HG03469 (cell line): ENCODE measurements at regions not wholly inside any gene's neighbourhood (a gene's known extent, or its start where the extent isn't known, plus 50 kb on each side); places are given as distances from the start of the nearest gene placed in this dataset.
"Not testable (repeated sequence)": the region's sequence is repeated elsewhere in the genome, so short reads cannot be mapped to it uniquely, and the experiment has no call there.

Experiments
- ATAC-seq: cut with Tn5 transposase; IDR thresholded peaks from one replicate; pipeline ENCODE4 v1.9.1; 2021; ENCODE audit warnings: mild to moderate bottlenecking, moderate library complexity, moderate number of reproducible peaks; ENCODE audit not compliant: unreplicated experiment

DNA sequence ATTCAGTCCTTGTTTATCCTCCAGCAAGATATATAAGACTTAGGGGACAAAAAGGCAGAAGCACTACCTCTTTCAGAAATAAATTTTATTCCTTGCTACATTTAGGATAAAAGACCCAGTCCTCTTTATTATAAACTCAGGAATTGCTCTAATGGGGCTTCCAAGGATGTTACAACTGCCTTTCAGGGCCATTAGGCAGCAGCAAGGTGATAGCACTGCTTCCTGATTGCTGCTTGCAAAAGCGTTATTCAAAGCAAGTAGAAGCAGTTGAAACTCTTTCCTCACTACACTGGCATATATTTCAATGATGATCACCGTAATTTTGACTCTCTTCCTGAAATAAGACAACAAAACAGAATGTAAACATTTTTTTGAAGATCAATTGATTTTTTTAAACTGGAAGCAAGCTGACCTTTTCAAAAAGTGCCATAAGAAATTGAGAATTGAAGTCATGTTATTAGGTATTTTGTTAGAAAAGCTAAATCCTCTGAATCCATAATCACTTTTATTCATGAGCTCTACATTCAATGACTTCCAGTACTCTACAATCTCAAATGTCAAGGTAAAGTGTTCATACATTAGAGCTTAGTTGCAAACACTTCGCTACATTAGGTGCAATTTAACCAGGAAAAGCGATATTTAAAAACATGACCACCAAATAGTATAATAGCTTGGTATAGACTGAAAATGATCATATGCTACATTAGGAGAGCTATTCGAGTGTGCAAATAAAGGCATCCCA is 233.4 kb upstream of the SYT10 start:
- no peak for ATAC-seq

DNA sequence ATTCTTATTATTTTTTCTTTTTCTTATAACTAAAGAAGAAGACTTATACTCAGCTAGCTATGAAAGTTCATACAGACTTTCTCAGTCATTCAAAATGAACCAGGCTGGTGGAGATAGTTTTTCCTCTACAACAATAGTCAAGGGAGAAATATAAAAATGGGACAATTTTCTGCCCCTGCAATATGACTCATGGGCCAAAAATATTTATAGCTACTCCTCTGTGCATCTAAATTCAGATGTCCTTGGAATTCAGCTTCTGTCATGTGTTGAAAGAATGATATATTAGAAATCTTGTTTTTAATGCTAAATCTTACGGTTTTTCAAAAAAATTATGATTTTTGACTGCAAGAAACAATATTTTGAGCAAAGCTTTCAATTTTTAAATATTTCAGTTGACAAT is 237.2 kb upstream of the SYT10 start:
- no peak for ATAC-seq

DNA sequence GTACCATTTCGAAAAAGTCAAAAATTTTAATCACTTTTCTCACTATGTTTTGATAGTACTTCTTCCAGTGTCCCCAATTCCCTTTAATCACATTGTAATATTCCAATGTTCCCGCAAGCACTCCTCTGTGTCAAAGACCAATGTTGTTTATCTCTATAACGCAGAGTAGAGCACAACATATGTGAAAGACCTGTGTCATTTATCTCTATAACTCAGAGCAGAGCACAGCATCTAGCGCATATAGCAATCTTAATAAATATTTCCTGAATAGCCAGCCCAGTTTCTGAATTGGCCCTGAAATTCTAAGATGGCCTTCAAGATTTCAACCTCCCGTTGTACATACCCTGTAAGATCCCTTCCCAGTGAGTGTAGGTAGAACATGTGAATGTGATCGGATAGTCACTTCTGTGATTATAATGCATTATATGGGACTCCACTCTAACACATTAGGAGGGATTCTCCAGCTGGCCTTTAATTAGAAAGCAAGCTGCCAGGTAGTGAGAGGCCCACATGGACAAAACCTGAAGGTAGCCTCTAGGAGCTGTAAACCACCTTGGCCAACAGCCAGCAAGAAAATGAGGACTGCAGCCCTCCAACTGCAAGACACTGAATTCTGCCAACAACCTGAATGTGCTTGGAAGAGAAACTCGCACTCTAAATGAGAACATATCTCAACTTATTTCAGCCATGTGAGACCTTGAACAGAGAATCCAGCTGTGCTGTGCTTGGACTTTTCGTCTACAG is 238.8 kb upstream of the SYT10 start:
- no peak for ATAC-seq

DNA sequence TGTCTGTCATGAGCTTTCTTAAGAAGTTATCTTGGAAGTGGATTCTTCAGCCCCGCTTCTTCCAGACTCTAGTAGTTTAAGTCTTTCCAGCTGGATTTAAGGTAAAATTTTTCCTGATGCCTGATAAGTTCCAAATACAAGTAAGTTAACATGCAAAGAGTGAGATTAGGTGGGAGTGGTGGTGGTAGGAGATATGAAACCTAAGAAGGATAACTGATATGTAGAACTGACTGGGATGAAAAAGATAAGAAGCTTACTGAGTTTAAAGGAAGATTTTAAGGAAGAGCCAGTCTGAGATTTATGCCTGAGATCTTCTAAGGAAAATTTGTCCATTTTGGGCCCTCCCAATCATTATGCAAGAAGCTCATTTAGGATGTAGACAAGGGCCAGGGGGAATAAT is 250.9 kb upstream of the SYT10 start:
- no peak for ATAC-seq

DNA sequence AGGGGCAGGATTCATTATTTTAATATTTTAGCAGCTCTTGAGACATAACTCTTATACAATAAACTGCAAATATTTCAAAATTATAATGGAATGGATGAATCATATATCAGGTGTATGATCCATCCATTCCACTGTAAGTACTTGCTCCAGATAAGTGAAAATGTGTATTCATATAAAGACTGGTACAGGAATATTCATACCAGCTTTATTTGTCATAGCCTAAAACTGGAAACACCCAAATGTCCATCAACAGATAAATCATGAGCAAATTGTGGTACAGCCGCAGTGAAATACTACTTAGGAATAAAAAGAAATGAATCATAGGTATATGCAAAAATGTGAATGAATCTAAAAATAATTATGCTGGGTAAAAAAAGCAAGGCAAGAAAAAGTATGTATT is 263.6 kb upstream of the SYT10 start:
- no peak for ATAC-seq

DNA sequence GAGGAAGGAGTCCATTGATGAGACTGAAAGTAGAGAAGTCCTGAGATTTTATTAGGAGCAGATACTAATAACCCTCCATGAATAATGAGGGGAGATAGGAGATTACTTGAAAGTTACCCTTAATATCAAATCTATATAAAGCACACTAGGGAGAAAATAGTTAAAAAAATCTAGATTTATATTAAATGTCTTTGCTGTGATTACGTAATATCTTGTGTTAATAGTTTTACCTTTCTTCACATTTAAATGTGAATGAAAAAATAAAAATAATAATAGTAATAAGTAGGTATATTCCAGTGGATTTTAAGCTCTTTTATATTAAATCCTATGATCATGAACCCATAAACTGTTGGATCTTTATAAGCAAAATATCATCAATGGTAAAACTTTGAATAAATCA is 267.3 kb upstream of the SYT10 start:
- ATAC-seq: no peak

DNA sequence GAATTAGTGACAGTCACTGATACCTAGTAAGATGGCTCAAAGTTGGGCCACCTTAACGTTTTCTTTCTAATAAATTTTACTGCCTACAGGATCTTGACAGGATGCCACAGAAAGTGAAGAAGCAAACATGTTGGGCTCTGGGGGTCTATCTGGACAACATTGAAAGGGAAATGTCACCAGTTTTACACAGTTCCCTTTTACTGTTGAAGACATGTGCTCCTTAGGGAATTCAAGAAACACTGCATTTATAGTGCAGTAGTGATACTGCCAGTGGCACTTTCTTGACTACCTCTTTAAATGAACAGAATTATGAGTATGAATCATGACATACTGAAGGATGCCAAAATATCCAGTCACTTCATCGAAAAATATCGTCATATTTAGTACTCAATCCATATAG is 269.3 kb upstream of the SYT10 start:
- no peak for ATAC-seq

DNA sequence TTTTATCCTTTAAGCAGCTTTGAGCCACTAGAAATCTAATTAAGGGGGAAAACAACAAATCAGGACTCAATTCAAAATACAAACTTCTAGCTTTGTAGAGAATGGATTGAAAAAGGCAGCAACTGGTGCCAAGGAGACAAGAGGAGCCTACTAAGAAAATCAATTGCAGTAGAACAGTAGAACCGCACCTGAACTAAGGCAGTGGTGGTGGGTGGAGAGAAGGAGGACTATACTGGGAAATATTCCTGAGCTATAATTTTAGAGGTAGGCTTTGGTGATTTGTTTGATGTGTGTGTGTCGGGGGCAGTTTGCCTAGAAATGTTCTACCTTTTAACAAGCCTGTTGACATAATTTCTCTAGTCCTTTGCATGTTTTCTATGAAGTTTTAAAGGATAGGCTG is 270.9 kb upstream of the SYT10 start:
- no peak for ATAC-seq

DNA sequence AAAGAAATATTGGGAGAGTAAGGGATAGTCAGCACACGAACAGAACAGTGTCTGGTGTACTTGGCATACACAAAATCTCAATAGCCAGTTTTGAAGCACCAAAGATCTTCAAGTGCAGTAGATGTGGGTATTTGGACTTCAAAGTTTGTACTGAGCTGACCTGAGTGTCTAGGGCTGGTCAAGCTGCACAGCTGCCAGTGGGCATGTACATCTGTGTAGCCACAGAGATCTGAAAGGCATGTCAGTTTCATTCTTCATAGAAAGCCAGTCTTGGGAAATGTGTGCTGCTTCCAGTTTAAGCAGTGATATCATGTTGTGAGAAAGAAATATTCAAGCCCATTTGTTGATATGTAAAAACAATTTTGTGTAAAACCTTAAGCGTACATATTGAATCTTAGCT is 279.0 kb upstream of the SYT10 start:
- ATAC-seq: no peak

DNA sequence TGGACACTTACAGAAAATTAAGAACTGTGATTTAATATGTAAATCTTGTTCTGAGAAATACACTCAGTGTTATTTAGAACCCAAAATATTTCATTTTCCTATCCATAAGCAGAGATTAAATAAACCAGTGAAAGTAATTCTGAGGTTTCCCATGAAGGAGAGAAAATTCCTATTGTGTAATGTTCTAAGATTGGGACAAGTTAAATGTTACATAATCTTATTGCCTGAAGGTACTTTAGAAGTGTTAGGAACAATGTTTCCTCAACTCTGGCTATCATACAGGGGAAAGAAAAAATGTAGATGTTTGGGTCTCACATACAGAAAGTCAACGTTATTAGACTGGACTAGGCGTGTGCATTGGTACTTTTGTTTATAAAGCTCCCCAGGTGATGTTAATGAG is 281.9 kb upstream of the SYT10 start:
- no peak for ATAC-seq

DNA sequence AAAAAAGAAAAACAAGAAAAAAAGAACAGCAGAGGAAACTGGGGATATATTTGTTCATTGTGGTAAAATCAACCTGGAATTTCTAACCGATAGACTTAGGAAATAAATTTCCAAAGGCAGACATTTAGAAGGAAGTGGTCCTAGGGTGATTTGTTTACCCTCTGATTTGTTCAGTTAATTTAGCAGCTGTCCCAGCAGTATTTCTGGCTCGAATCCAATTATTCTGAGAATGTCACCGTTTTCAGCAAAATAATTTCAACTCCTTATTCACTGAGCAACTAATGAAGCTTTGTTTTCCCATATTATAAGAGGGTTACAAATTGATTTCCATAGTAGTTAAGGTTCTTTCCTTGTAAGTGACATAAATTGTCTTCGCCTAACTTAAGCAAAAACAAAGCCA is 285.2 kb upstream of the SYT10 start:
- ATAC-seq: no peak

DNA sequence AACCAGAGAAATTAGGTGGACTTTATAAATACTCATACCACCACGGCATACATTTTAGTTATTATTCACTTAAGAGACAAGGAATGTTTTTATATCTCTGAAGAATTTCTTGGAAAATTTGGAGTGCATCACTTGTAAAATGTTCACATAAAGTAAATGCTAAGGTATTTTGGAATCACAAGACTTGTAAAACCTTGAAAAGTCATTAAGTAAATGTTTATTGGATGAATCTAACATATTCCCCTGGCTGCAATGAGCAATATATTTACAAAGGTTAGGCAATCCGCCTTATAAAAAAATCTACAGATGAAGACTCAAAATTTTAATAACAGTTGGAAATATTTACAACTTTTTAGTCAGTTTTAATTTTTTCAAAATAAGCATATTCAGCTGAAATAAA is 287.4 kb upstream of the ALG10 start:
- no peak for ATAC-seq

DNA sequence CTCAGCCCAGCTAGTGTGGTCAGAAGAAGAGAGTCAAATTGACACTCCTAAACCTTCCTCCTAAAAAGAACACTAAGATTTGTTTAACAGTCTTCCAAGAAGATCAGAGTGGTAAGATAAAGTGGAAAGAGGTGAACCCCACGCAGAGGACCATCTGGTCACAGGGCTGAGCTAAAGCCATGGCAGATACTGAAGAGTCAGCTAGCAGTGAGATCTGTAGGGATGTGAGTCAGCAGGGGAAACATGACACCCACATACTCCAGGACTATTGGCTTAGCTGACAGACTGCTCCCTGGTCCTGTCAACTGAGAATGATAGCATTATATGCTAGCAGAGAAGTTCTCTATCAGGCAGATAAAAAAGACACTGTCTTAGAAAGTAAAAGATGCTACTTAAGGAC is 269.4 kb upstream of the ALG10 start:
- ATAC-seq: no peak

DNA sequence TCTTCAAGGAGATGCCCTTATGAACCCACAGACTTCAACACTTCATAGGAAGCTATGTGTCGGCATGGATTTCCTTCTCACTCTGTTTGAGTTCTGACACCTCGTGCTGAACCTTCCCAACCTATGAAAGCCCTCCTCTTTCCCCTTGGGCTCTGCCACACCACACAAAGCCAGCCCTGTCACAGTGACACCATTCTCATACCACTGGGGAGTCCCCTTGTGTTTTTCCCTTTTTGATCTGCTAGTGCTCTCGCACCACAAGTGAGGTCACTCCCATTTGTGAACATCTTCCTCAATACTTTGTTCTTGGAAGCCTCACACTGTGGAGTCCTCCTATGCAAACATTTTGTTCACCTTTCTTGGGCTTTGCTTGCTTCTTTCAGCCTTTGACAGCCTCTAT is 264.6 kb upstream of the ALG10 start:
- ATAC-seq: no peak

DNA sequence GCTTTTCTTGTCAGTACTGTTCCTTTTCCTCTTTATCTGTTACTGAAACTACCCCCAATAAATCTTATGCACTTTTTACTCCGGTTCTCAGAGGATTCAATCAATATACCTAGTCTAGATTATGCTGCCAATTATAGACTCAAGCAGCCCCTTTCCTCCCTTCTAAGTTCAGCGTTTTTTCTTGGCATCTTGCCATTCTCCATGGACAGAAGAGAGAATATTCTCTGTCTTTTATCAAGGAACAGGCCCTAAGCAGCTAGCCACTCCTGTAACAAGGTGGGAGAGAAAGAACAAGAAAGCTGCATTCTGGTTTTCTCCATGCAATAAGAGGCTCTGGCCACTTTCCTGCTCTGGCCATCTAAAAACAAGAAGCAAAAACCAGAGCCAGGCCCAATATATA is 263.0 kb upstream of the ALG10 start:
- ATAC-seq: no peak

DNA sequence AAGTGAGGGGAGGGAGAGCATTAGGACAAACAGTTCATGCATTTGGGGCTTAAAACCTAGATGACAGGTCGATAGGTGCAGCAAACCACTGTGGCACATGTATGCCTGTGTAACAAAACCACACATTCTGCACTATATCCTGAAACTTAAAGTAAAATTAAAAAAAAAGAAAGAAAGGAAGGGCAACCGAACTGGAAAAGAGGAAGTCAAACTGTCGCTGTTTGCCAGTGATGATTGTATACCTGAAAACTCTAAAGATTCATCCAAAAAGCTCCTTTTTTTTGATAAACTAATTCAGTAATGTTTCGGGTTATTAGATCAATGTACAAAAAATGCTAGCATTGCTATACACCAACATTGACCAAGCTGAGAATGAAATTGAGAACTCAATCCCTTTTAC is 259.0 kb upstream of the ALG10 start:
- ATAC-seq: no peak

DNA sequence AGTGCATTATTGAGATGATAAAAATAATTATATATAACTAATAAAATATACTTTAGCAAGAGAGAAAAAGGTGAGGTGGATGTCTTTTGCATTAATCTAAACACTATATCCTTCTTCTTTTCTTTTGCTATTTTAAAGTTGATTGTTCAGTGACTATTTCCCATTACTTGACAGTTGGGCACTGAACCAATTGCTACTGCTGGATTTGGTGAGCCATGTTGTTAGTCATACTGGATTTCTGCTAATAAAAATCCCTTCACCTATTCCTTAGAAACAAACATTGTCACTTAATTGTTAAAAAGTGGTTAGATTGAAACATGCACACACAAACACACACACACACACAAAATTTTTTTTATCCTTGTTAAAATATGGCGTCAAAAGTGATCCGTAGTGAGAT is 251.6 kb upstream of the ALG10 start:
- no peak for ATAC-seq

DNA sequence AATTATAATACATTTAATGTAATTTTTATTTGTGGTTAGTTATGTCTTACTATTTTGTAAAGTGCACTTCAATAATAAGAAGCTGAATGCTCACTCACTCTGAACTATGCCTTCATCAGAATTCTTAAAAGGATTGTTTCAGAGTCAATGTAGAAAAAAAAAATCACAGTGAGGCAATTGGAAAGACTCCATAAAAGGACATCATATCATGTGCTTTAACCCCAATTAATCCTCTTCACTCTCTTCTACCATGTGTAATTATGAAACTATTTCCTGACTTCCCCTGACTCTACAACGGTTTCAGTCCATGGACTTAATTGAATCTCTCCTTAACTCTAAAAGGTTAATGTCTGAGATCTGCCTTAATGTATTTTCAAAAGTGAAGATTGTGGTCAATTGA is 250.4 kb upstream of the ALG10 start:
- no peak for ATAC-seq

DNA sequence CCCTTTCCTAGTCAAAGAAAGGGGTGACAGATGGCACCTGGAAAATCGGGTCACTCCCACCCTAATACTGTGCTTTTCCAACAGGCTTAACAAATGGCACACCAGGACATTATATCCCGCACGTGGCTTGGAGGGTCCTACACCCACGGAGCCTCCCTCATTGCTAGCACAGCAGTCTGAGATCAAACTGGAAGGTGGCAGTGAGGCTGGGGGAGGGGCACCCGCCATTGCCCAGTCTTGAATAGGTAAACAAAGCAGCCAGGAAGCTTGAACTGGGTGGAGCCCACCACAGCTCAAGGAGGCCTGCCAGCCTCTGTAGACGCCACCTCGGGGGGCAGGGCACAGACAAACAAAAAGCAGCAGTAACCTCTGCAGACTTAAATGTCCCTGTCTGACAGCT is 249.2 kb upstream of the ALG10 start:
- ATAC-seq: not testable (repeated sequence)

DNA sequence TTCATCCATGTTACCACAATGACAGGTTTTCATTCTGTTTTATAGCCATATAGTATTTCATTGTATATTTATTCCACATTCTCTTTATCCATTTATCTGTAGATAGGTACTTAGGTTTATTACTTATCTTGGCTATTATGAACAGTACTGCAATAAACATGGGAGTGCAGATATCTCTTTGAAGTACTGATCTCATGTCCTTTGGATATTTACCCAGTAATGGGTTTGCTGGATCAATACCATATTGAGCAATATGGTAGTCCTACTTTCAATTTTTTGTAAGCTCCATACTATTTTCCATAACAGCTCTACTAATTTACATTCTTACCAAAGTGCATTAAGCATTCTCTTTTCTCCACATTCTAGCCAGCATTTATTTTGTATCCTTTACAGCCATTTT is 235.8 kb upstream of the ALG10 start:
- no peak for ATAC-seq

DNA sequence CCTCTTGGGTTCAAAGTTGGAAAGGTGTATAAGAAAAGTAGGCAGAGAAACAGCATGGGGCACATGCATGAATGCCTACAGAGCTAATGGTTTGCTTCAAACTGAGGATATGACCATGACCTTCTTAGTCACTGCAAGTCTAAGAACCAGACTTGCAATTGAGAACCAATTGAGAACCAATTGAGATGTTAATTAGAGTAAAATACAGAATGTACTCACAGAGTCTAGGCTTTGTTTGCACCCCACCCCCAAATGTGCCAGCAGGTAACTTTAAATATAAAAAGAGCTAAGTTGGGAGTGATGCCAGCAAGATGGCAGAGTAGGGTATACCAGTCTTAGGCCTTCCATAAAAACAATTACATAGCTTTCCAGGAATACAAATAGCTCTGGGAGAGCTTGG is 227.3 kb upstream of the ALG10 start:
- ATAC-seq: no peak

DNA sequence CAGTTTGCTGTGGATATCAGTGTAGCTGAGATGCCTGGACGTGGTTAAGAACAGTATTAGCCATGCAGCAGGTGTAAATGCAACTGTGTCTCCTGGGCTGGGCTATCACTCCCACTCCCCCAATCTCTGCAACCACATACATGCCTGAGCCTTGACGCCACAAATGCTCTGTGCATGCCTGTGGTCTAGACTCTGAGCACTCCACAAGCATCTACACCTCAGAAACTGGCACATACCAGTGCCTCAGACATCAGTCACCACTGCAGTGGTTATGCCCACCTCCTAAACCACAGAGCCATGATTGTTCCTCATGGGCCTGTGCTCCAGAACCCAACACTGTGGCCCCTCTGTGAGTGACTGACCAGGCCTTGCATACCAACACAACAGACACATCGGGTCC is 226.8 kb upstream of the ALG10 start:
- no peak for ATAC-seq

DNA sequence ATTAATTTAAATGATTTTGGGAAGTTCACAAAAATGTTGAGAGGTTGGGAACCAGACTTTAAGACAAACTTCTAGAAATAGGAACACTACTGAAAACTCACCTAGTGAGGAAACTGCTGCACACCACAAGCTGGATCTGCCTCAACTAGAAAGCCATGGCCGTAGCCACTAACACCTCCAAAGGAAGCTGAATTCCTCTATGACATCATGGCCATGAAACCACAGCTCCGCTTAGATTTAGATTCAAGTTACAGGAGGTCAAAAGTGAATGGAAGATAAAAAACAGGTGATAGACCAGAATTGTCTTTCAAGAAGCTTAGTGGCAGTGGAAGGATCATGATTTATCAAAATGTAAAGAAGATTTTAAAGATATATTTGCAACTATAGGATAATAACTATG is 208.8 kb upstream of the ALG10 start:
- ATAC-seq: no peak
